Osteocyte (in vitro differentiated cells): ENCODE measurements at regions not wholly inside any gene's neighbourhood (a gene's known extent, or its start where the extent isn't known, plus 50 kb on each side); places are given as distances from the start of the nearest gene placed in this dataset.
"Not testable (repeated sequence)": the region's sequence is repeated elsewhere in the genome, so short reads cannot be mapped to it uniquely, and the experiment has no call there.

ENCODE experiments used
- DNase-seq: peaks from one replicate; pipeline ENCODE4 v3.0.0; 2021; ENCODE audit warnings: mixed read lengths; ENCODE audit not compliant: unreplicated experiment; ENCODE audit errors: extremely low spot score
- H3K27ac Mint-ChIP-seq: one replicate; pipeline ENCODE4 v1.8.0; 2021; ENCODE audit warnings: mild to moderate bottlenecking, mixed read lengths; ENCODE audit not compliant: unreplicated experiment
- H3K27me3 Mint-ChIP-seq: one replicate; pipeline ENCODE4 v1.8.0; 2021; ENCODE audit warnings: mixed read lengths; ENCODE audit not compliant: unreplicated experiment
- H3K36me3 Mint-ChIP-seq: one replicate; pipeline ENCODE4 v1.8.0; 2021; ENCODE audit warnings: mixed read lengths; ENCODE audit not compliant: unreplicated experiment
- H3K4me1 Mint-ChIP-seq: one replicate; pipeline ENCODE4 v1.8.0; 2021; ENCODE audit warnings: mixed read lengths; ENCODE audit not compliant: unreplicated experiment
- H3K4me3 Mint-ChIP-seq: one replicate; pipeline ENCODE4 v1.8.0; 2021; ENCODE audit warnings: mild to moderate bottlenecking, moderate library complexity, mixed read lengths; ENCODE audit not compliant: unreplicated experiment
- H3K9me3 Mint-ChIP-seq: one replicate; pipeline ENCODE4 v1.8.0; 2021; ENCODE audit warnings: mixed read lengths; ENCODE audit not compliant: unreplicated experiment
- TF ChIP-seq, protein P1 (sequence below): fragments of 200-600 bp; sonication (generic); IDR thresholded peaks from 2 replicates; pipeline ENCODE4 v1.5.0; 2021; ENCODE audit warnings: antibody characterized with exemption, mild to moderate bottlenecking, moderate library complexity

- TF ChIP-seq, protein P1, sequence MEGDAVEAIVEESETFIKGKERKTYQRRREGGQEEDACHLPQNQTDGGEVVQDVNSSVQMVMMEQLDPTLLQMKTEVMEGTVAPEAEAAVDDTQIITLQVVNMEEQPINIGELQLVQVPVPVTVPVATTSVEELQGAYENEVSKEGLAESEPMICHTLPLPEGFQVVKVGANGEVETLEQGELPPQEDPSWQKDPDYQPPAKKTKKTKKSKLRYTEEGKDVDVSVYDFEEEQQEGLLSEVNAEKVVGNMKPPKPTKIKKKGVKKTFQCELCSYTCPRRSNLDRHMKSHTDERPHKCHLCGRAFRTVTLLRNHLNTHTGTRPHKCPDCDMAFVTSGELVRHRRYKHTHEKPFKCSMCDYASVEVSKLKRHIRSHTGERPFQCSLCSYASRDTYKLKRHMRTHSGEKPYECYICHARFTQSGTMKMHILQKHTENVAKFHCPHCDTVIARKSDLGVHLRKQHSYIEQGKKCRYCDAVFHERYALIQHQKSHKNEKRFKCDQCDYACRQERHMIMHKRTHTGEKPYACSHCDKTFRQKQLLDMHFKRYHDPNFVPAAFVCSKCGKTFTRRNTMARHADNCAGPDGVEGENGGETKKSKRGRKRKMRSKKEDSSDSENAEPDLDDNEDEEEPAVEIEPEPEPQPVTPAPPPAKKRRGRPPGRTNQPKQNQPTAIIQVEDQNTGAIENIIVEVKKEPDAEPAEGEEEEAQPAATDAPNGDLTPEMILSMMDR: no peak
- peaks cover 29% of the 10 kb centered on the region for H3K27me3 Mint-ChIP-seq
- H3K27ac Mint-ChIP-seq: no peak overlapping the region
- H3K36me3 Mint-ChIP-seq: no peaks in the 10 kb centered on the region
- H3K4me1 Mint-ChIP-seq: no peaks in the 10 kb centered on the region
- H3K4me3 Mint-ChIP-seq: no peak overlapping the region
- H3K9me3 Mint-ChIP-seq: peaks cover 11% of the 10 kb centered on the region
- DNase-seq: no peak
Observed at GRCh38 chr2:62627667-62628066, 77.8 kb upstream of the EHBP1 start.

- TF ChIP-seq, protein P1: no peak
- H3K4me3 Mint-ChIP-seq: no peak overlapping the region
- no peak for DNase-seq
- no peaks in the 10 kb centered on the region for H3K4me1 Mint-ChIP-seq
- peaks cover 29% of the 10 kb centered on the region for H3K27me3 Mint-ChIP-seq
- no peaks in the 10 kb centered on the region for H3K36me3 Mint-ChIP-seq
- peaks cover 8% of the 10 kb centered on the region for H3K9me3 Mint-ChIP-seq
- H3K27ac Mint-ChIP-seq: no peak overlapping the region
Observed at GRCh38 chr2:62624855-62625254, 80.7 kb upstream of the EHBP1 start.

DNA sequence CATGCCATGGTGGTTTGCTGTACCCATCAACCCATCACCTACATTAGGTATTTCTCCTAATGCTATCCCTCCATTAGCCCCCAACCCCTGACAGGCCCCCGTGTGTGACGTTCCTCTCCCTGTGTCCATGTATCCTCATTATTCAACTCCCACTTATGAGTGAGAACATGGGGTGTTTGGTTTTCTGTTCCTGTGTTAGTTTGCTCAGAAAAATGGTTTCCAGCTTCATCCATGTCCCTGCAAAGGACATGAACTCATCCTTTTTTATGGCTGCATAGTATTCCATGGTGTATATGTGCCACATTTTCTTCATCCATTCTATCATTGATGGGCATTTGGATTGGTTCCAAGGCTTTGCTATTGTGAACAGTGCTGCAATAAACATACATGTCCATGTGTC lies 89.0 kb upstream of the EHBP1 start:
- peaks cover 15% of the 10 kb centered on the region for H3K9me3 Mint-ChIP-seq
- not testable (repeated sequence) for H3K4me3 Mint-ChIP-seq, H3K4me1 Mint-ChIP-seq, H3K36me3 Mint-ChIP-seq, DNase-seq, H3K27ac Mint-ChIP-seq
- H3K27me3 Mint-ChIP-seq: peaks cover 24% of the 10 kb centered on the region

DNA sequence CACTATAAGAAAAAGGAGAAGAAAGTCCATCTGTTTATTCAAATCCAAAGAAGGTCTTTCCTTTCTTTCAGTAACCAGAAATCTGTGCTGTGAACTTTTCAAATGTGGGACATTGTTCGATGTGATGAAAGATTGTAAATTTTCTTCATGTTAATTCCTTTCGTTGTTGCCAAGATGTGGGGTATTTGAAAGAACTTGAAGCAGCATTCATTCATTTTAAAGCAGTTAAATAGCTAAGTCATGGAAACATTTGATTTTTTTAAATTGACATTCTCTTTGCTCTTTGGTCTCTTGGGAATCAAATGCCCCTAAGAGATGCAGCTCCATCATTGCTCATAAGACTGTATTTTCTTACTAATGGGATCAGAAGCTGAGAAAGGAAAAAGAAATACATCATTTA lies 93.7 kb upstream of the EHBP1 start:
- H3K4me3 Mint-ChIP-seq: no peak overlapping the region
- H3K9me3 Mint-ChIP-seq: no peaks in the 10 kb centered on the region
- peaks cover 32% of the 10 kb centered on the region for H3K27me3 Mint-ChIP-seq
- TF ChIP-seq, protein P1: no peak
- DNase-seq: no peak
- peaks cover 9% of the 10 kb centered on the region for H3K4me1 Mint-ChIP-seq
- no peaks in the 10 kb centered on the region for H3K36me3 Mint-ChIP-seq
- H3K27ac Mint-ChIP-seq: no peak overlapping the region

GRCh38 chr2:62605471-62605870 lies 99.5 kb upstream of the TMEM17 start:
- not testable (repeated sequence) for H3K36me3 Mint-ChIP-seq, H3K27ac Mint-ChIP-seq, H3K4me1 Mint-ChIP-seq, H3K9me3 Mint-ChIP-seq, H3K4me3 Mint-ChIP-seq, DNase-seq
- peaks cover 25% of the 10 kb centered on the region for H3K27me3 Mint-ChIP-seq

GRCh38 chr2:62604336-62604735 lies 98.3 kb upstream of the TMEM17 start:
- Mint-ChIP-seq H3K27me3 (peaks cover 30% of the 10 kb centered on the region), H3K27ac (no peak overlapping the region), H3K36me3 (peaks cover 3% of the 10 kb centered on the region), H3K4me3 (no peak overlapping the region), H3K9me3 (peaks cover 11% of the 10 kb centered on the region), H3K4me1 (no peaks in the 10 kb centered on the region)
- TF ChIP-seq, protein P1: no peak
- no peak for DNase-seq
